ENCODE measurements at regions not wholly inside any gene's neighbourhood (a gene's known extent, or its start where the extent isn't known, plus 50 kb on each side); places are given as distances from the start of the nearest gene placed in this dataset.

- Histone ChIP-seq H3K4me2 (ENCODE audit: control insufficient read depth, insufficient read depth) (no peak overlapping the region), H3K27ac (ENCODE audit: control insufficient read depth, insufficient read depth) (no peak overlapping the region), H3K36me3 (ENCODE audit: control insufficient read depth in 2 of 2, insufficient read depth in 2 of 2, low read length in 1 of 2) (no peaks in the 10 kb centered on the region), H3K9me3 (replicated peaks; ENCODE audit: control insufficient read depth, insufficient read depth, low read length) (no peaks in the 10 kb centered on the region), H3K79me2 (ENCODE audit: control insufficient read depth, insufficient read depth, low read length) (no peaks in the 10 kb centered on the region), H2AFZ (ENCODE audit: control insufficient read depth, low read depth, low read length) (no peak overlapping the region), H3K9ac (ENCODE audit: control insufficient read depth, insufficient read depth, low read length) (no peak overlapping the region), H4K20me1 (ENCODE audit: control insufficient read depth, insufficient read depth) (no peaks in the 10 kb centered on the region), H3K4me3 (no peak overlapping the region), H3K27me3 (replicated peaks in 1 of 2; ENCODE audit: control insufficient read depth in 2 of 2, insufficient read depth in 2 of 2, low read length in 1 of 2) (no peaks in the 10 kb centered on the region), H3K4me1 (ENCODE audit: control insufficient read depth, insufficient read depth, low read length) (no peaks in the 10 kb centered on the region)
- in situ Hi-C loops (cut with MboI) (no loop called here), intact Hi-C loops (cut with micrococcal nuclease; ENCODE audit: unreplicated experiment) (no loop called here)
- RAD21 ChIA-PET (ENCODE audit: unreplicated experiment), result no interaction called here
- POLR2A ChIA-PET, result no interaction called here
- SMC1A ChIA-PET (ENCODE audit: uncharacterized antibody, unreplicated experiment), result no interaction called here
- no peak for FAIRE-seq
- no peak for ATAC-seq
- 30% methylated on average over 4 of the region's 4 CpGs for WGBS (ENCODE audit: insufficient coverage, insufficient replicate concordance, low lambda C conversion rate, missing lambda C conversion rate)
- TF ChIP-seq MYC (IDR thresholded peaks at IDR 0.05; ENCODE audit: insufficient read depth, insufficient read length, insufficient replicate concordance, low read length, severe bottlenecking), result no peak
- TF ChIP-seq ZNF274 (IDR thresholded peaks at IDR 0.05; ENCODE audit: insufficient read depth, insufficient read length), result no peak
- TF ChIP-seq SMAD5 (IDR thresholded peaks at IDR 0.05; ENCODE audit: low read depth), result no peak
- TF ChIP-seq LARP7 (IDR thresholded peaks at IDR 0.05), result no peak
- TF ChIP-seq EZH2 (IDR thresholded peaks at IDR 0.05; ENCODE audit: borderline replicate concordance, control insufficient read depth, low read depth, low read length), result no peak
- TF ChIP-seq CHD1 (IDR thresholded peaks at IDR 0.05; ENCODE audit: low read depth, low read length), result no peak
- TF ChIP-seq E4F1 (IDR thresholded peaks at IDR 0.05; ENCODE audit: borderline replicate concordance, partially characterized antibody), result no peak
- TF ChIP-seq CUX1 (IDR thresholded peaks at IDR 0.05; ENCODE audit: insufficient replicate concordance, low read depth, low read length), result no peak
- no peak for TF ChIP-seq PBX3 (IDR thresholded peaks at IDR 0.05; ENCODE audit: insufficient replicate concordance, low read depth, low read length)
- no peak for TF ChIP-seq MYB (IDR thresholded peaks at IDR 0.05; ENCODE audit: borderline replicate concordance, low read depth, low read length)
- TF ChIP-seq POLR2AphosphoS2 (IDR thresholded peaks at IDR 0.05; ENCODE audit: low read depth, low read length), result no peak
- TF ChIP-seq MAX (IDR thresholded peaks at IDR 0.05; ENCODE audit: low read depth, low read length), result no peak
- no TSS peak for BruUV-seq (replicated peaks)
- CTCF ChIA-PET, result no interaction called here
- no peak for DNase-seq (ENCODE audit: low read depth, low spot score)
These were observed 1438.1 kb upstream of the TENM3 start for GRCh38 chr4:180805101-180805500.

All from GM12878 (cell line).